SK-N-SH treated with all-trans-retinoic acid at 6 μM for 48 hours (cell line): ENCODE measurements at regions not wholly inside any gene's neighbourhood (a gene's known extent, or its start where the extent isn't known, plus 50 kb on each side); places are given as distances from the start of the nearest gene placed in this dataset.

ENCODE experiments used
- ATAC-seq: fragments of 200-7000 bp; cut with Tn5 transposase; 3 replicates; pipeline ENCODE4 v1.9.1; 2020; ENCODE audit warnings: mild to moderate bottlenecking, moderate library complexity
- CSDC2 ChIP-seq: fragments of 250-450 bp; sonication (Bioruptor Pico); IDR thresholded peaks from 2 replicates; pipeline ENCODE4 v1.5.0; 2020; ENCODE audit warnings: mild to moderate bottlenecking, moderate library complexity
- ESRRG ChIP-seq: fragments of 250-450 bp; sonication (Bioruptor Pico); IDR thresholded peaks from 2 replicates; pipeline ENCODE4 v1.6.1; 2021; ENCODE audit warnings: mild to moderate bottlenecking
- GLIS3 ChIP-seq: fragments of 250-450 bp; sonication (Bioruptor Pico); IDR thresholded peaks from 2 replicates; pipeline ENCODE4 v1.5.0; 2020; ENCODE audit warnings: mild to moderate bottlenecking, moderate library complexity
- ISL1 ChIP-seq: fragments of 250-450 bp; sonication (Bioruptor Pico); IDR thresholded peaks from 2 replicates; pipeline ENCODE4 v2.1.2; 2022; ENCODE audit warnings: mild to moderate bottlenecking, moderate library complexity
- OSR1 ChIP-seq: fragments of 250-450 bp; sonication (Bioruptor Pico); IDR thresholded peaks from 2 replicates; pipeline ENCODE4 v1.8.0; 2022; ENCODE audit warnings: moderate library complexity, mild to moderate bottlenecking, inconsistent platforms
- PPARA ChIP-seq: fragments of 250-450 bp; sonication (Bioruptor Pico); IDR thresholded peaks from 2 replicates; pipeline ENCODE4 v1.5.0; 2020; ENCODE audit warnings: mild to moderate bottlenecking, borderline replicate concordance
- RARB ChIP-seq: fragments of 250-450 bp; sonication (Bioruptor Pico); IDR thresholded peaks from 2 replicates; pipeline ENCODE4 v1.8.0; 2021; ENCODE audit warnings: mild to moderate bottlenecking, moderate library complexity
- SNAI2 ChIP-seq: fragments of 250-450 bp; sonication (Bioruptor Pico); IDR thresholded peaks from 2 replicates; pipeline ENCODE4 v1.5.0; 2020; ENCODE audit warnings: mild to moderate bottlenecking, moderate library complexity
- TCF4 ChIP-seq: fragments of 250-450 bp; sonication (Bioruptor Pico); IDR thresholded peaks from 2 replicates; pipeline ENCODE4 v1.8.0; 2021; ENCODE audit warnings: mild to moderate bottlenecking, moderate library complexity, borderline replicate concordance
- TOX ChIP-seq: fragments of 250-450 bp; sonication (Bioruptor Pico); IDR thresholded peaks from 2 replicates; pipeline ENCODE4 v1.8.0; 2021; ENCODE audit warnings: mild to moderate bottlenecking, moderate library complexity, borderline replicate concordance
- ZFP3 ChIP-seq: fragments of 250-450 bp; sonication (Bioruptor Pico); IDR thresholded peaks from 2 replicates; pipeline ENCODE4 v1.5.0; 2020; ENCODE audit warnings: mild to moderate bottlenecking, moderate library complexity
- ZFP30 ChIP-seq: fragments of 450-650 bp; formaldehyde crosslinking; IDR thresholded peaks from 2 replicates; pipeline ENCODE4 v1.5.0; 2022; ENCODE audit warnings: mild to moderate bottlenecking, moderate library complexity
- ZNF565 ChIP-seq: fragments of 450-650 bp; formaldehyde crosslinking; conservative IDR thresholded peaks from 2 replicates; pipeline ENCODE4 v1.5.0; 2020; ENCODE audit warnings: low read depth, mild to moderate bottlenecking, moderate library complexity
- ZNF70 ChIP-seq: fragments of 450-650 bp; formaldehyde crosslinking; IDR thresholded peaks from 2 replicates; pipeline ENCODE4 v1.5.0; 2020; ENCODE audit warnings: mild to moderate bottlenecking, moderate library complexity
- TF ChIP-seq, protein P1 (sequence below): fragments of 250-450 bp; sonication (Bioruptor Pico); IDR thresholded peaks from 2 replicates; pipeline ENCODE4 v1.5.1; 2020; ENCODE audit warnings: low read depth, mild to moderate bottlenecking, moderate library complexity
- TF ChIP-seq, protein P2 (sequence below): fragments of 250-450 bp; sonication (Bioruptor Pico); IDR thresholded peaks from 2 replicates; pipeline ENCODE4 v1.5.0; 2020; ENCODE audit warnings: mild to moderate bottlenecking, moderate library complexity
- TF ChIP-seq, protein P3 (sequence below): fragments of 250-450 bp; sonication (Bioruptor Pico); IDR thresholded peaks from 2 replicates; pipeline ENCODE4 v1.8.0; 2021; ENCODE audit warnings: low read depth, mild to moderate bottlenecking, moderate library complexity, borderline replicate concordance
- TF ChIP-seq, protein P4 (sequence below): fragments of 250-450 bp; sonication (Bioruptor Pico); IDR thresholded peaks from 2 replicates; pipeline ENCODE4 v1.8.0; 2020; ENCODE audit warnings: mild to moderate bottlenecking, moderate library complexity, borderline replicate concordance

DNA sequence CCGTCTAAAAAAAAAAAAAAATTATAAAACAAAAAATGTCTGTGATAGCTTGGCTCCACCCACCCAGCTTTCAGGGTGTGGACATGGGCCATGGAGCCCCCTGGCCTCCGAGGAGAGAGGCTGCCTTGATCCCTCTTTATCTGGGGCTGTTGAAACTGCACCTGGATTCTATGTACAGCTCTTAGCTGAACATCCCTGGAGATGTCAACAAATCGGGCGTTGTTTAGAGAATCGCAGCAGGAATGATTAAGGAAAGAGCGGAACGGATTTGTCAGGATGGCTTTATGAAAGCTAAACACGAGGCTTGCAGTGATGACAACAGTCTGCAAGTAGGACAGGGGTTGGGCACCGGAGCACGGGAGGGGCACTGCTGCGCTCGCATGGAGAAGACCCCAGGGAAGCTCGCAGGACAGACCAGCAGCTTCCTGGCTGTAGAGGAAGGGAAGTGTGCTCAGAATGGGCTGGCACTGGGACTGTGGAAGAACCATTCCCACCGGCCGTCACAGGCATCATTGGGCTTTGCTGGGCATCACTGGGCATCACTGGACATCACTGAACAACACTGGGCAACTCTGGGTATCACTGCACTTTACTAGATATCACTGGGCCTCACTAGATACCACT lies 195.8 kb upstream of the FOXF1 start:
- ATAC-seq: no peak

DNA sequence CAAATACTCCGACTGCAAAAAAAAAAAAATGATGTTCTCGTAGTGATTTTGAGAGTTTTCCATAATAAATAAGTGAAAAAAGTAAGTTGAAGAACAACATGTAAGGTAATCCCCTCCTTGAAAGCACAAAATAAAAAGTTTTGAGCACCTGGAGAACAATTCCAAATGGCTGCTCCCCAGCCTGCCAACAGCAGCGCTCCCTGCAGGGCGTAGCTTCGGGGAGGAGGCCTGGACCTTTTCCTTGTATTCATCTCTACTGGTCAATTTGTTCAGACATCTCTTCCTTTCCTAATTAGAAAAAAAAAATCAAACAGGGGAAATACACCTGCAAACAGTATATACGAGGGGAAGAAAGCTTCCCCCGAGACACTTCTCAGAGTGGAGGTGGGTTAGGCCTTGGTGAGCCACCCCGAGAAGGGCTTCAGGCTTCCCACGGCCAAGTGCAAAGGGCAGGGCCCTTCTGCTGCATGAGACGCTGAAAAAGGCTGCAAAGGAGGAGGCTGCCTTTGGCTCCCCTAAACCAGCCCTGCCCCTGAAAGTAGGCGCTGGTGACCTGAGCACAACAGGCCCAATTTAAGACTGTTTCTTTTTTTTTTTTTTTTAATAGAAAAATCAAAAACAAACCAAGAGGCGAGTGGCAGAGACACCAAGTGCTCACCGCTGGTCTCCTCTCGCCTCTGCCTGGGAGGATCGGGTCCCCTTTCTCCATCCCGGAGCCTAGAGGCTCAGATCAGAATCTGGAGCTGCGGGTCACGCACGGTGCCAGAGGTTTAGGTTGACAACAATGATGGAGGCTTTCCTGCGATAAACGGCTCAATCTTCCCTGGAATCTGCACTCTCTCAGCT lies 193.1 kb upstream of the FOXF1 start:
- ATAC-seq: no peak
- TF ChIP-seq, protein P1, sequence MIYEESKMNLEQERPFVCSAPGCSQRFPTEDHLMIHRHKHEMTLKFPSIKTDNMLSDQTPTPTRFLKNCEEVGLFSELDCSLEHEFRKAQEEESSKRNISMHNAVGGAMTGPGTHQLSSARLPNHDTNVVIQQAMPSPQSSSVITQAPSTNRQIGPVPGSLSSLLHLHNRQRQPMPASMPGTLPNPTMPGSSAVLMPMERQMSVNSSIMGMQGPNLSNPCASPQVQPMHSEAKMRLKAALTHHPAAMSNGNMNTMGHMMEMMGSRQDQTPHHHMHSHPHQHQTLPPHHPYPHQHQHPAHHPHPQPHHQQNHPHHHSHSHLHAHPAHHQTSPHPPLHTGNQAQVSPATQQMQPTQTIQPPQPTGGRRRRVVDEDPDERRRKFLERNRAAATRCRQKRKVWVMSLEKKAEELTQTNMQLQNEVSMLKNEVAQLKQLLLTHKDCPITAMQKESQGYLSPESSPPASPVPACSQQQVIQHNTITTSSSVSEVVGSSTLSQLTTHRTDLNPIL: no peak
- TF ChIP-seq, protein P2, sequence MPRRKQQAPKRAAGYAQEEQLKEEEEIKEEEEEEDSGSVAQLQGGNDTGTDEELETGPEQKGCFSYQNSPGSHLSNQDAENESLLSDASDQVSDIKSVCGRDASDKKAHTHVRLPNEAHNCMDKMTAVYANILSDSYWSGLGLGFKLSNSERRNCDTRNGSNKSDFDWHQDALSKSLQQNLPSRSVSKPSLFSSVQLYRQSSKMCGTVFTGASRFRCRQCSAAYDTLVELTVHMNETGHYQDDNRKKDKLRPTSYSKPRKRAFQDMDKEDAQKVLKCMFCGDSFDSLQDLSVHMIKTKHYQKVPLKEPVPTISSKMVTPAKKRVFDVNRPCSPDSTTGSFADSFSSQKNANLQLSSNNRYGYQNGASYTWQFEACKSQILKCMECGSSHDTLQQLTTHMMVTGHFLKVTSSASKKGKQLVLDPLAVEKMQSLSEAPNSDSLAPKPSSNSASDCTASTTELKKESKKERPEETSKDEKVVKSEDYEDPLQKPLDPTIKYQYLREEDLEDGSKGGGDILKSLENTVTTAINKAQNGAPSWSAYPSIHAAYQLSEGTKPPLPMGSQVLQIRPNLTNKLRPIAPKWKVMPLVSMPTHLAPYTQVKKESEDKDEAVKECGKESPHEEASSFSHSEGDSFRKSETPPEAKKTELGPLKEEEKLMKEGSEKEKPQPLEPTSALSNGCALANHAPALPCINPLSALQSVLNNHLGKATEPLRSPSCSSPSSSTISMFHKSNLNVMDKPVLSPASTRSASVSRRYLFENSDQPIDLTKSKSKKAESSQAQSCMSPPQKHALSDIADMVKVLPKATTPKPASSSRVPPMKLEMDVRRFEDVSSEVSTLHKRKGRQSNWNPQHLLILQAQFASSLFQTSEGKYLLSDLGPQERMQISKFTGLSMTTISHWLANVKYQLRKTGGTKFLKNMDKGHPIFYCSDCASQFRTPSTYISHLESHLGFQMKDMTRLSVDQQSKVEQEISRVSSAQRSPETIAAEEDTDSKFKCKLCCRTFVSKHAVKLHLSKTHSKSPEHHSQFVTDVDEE (CRISPR knock-in tag): no peak
- TF ChIP-seq ZFP30: no peak
- TF ChIP-seq, protein P3, sequence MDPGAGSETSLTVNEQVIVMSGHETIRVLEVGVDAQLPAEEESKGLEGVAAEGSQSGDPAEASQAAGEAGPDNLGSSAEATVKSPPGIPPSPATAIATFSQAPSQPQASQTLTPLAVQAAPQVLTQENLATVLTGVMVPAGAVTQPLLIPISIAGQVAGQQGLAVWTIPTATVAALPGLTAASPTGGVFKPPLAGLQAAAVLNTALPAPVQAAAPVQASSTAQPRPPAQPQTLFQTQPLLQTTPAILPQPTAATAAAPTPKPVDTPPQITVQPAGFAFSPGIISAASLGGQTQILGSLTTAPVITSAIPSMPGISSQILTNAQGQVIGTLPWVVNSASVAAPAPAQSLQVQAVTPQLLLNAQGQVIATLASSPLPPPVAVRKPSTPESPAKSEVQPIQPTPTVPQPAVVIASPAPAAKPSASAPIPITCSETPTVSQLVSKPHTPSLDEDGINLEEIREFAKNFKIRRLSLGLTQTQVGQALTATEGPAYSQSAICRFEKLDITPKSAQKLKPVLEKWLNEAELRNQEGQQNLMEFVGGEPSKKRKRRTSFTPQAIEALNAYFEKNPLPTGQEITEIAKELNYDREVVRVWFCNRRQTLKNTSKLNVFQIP (CRISPR knock-in tag): no peak
- TF ChIP-seq ZNF565: no peak
- TF ChIP-seq, protein P4, sequence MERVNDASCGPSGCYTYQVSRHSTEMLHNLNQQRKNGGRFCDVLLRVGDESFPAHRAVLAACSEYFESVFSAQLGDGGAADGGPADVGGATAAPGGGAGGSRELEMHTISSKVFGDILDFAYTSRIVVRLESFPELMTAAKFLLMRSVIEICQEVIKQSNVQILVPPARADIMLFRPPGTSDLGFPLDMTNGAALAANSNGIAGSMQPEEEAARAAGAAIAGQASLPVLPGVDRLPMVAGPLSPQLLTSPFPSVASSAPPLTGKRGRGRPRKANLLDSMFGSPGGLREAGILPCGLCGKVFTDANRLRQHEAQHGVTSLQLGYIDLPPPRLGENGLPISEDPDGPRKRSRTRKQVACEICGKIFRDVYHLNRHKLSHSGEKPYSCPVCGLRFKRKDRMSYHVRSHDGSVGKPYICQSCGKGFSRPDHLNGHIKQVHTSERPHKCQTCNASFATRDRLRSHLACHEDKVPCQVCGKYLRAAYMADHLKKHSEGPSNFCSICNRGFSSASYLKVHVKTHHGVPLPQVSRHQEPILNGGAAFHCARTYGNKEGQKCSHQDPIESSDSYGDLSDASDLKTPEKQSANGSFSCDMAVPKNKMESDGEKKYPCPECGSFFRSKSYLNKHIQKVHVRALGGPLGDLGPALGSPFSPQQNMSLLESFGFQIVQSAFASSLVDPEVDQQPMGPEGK (CRISPR knock-in tag): no peak
- no peak for TF ChIP-seq TCF4 (CRISPR knock-in tag)
- TF ChIP-seq PPARA (CRISPR knock-in tag): no peak
- TF ChIP-seq CSDC2 (CRISPR knock-in tag): no peak
- no peak for TF ChIP-seq ZNF70 (CRISPR knock-in tag)
- no peak for TF ChIP-seq ISL1 (CRISPR knock-in tag)
- no peak for TF ChIP-seq SNAI2 (CRISPR knock-in tag)

More for the DNA sequence above, 195.8 kb upstream of the FOXF1 start:
- TF ChIP-seq, protein P2 (CRISPR knock-in tag): no peak
- TF ChIP-seq ZFP3 (no peak), OSR1 (CRISPR knock-in tag) (no peak), PPARA (CRISPR knock-in tag) (no peak), TOX (no peak), ESRRG (no peak), CSDC2 (CRISPR knock-in tag) (no peak), GLIS3 (no peak), RARB (CRISPR knock-in tag) (no peak)
- TF ChIP-seq, protein P4 (CRISPR knock-in tag): no peak
- TF ChIP-seq, protein P1: no peak
- TF ChIP-seq, protein P3 (CRISPR knock-in tag): no peak
